Mesodermal cell (in vitro differentiated cells): ENCODE measurements at regions not wholly inside any gene's neighbourhood (a gene's known extent, or its start where the extent isn't known, plus 50 kb on each side); places are given as distances from the start of the nearest gene placed in this dataset.
A peak's percentile ranks its signal among the peaks of the same experiment; 100 is the strongest.

ENCODE experiments used
- H3K27ac ChIP-seq: 2 replicates; pipeline ENCODE4 v1.7.0; 2013; ENCODE audit warnings: mild to moderate bottlenecking, low read depth, low read length, moderate library complexity; ENCODE audit not compliant: severe bottlenecking
- H3K36me3 ChIP-seq: 2 replicates; pipeline ENCODE4 v1.7.1; 2013; ENCODE audit warnings: mild to moderate bottlenecking, low read length, moderate library complexity; ENCODE audit not compliant: control insufficient read depth, insufficient read depth
- H3K4me1 ChIP-seq: one replicate; pipeline ENCODE4 v1.7.1; 2013; ENCODE audit warnings: mild to moderate bottlenecking, low read length; ENCODE audit not compliant: insufficient read depth, control insufficient read depth, poor library complexity, severe bottlenecking
- H3K4me3 ChIP-seq: 2 replicates; pipeline ENCODE4 v1.7.0; 2013; ENCODE audit warnings: low read length, control low read depth, mild to moderate bottlenecking; ENCODE audit not compliant: insufficient read depth, poor library complexity, severe bottlenecking; ENCODE audit errors: extremely low read depth
- H3K9me3 ChIP-seq: 2 replicates; pipeline ENCODE4 v1.7.1; 2013; ENCODE audit warnings: mild to moderate bottlenecking, low read length, moderate library complexity; ENCODE audit not compliant: control insufficient read depth
- WGBS, 2 experiments: methylation state at CpG; one replicate each; pipeline ENCODE4 v1.1.5; 2013; ENCODE audit warnings: missing lambda C conversion rate in 2 of 2; ENCODE audit not compliant: insufficient coverage in 2 of 2; 5-methylcytosine and 5-hydroxymethylcytosine counted together

DNA sequence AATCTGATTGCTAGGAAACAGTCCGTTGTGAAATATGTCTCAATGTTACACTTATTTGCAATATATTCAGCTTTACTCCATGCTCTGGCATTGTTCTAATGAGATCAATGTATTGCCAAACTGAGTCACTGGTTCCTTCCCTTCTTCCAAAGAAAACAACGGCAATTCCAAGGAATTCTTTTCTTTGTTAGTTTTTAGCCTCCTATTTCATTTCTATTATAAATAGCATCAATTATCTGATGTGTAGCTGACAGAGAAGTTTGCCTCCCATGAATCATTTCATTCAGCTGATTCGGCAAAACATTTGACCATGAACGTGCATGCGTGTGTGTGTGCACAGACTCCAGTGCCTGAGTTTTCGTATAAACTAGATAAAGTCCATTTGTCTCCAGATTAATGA lies 346.8 kb downstream of the ETS1 start:
- Histone ChIP-seq H3K27ac (no peak overlapping the region), H3K9me3 (no peaks in the 10 kb centered on the region), H3K4me3 (no peak overlapping the region), H3K4me1 (peaks cover 7% of the 10 kb centered on the region), H3K36me3 (no peaks in the 10 kb centered on the region)
- WGBS, 2 experiments, result 86 to 93% methylated on average over 3 to 4 of the region's 6 CpGs

DNA sequence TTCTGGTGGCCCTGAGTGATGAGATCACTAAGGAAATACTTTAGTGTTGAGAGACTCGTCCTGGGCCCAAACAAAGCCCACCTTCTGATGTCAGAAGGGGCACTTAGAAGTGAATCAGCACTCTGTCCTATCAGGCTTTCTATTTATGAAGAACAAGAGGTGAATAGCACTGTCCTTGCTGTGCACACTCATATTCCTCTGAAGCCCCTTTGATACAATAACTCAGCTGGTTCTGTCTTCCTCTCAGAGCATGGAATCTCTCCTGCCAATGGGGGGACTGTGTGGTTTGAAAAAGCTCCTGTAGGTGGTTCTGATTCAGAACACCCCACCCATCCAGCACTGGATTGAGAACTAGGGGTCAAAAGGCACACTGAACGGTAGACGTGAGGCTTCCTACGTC lies 348.1 kb downstream of the ETS1 start:
- H3K4me3 ChIP-seq, result no peak overlapping the region
- no peak overlapping the region for H3K27ac ChIP-seq
- 60 to 63% methylated on average over 1 of the region's 4 CpGs for WGBS, 2 experiments
- no peaks in the 10 kb centered on the region for H3K36me3 ChIP-seq
- H3K4me1 ChIP-seq, result peaks cover 7% of the 10 kb centered on the region
- no peaks in the 10 kb centered on the region for H3K9me3 ChIP-seq

DNA sequence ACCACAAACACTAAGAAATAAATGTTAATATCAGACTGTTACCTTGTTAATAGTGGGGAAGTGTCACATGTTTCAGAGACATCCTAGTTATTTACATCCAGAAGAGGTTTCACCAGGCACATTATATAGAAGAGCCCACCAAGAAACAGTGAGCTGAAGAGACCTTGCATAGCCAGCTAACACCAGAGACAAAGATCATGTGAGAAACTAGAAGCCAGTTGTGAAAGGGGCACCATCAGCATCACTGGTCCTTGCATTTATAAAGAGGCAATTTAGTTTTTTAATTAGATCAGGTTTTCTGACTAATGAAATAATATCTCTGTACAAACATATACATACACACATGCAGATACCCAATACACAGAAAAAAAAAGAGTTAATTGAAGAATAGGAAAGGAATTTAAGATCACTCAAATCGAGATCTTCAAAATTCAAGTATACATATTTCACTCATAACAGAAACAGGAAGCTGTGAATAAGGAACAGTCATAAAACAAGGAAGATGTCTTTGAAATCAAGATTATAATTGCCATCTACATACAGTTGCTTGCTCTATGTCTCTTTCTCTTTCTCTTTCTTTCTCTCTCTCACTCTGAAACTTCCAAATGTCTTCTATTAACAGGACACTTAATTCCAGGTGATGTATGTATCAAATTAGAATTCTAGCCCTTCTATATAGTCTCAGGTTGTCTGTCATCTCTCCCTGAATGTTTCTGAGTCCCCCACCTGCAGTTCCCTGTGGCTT lies 348.7 kb downstream of the ETS1 start:
- H3K27ac ChIP-seq, result no peak overlapping the region
- no peaks in the 10 kb centered on the region for H3K36me3 ChIP-seq
- H3K4me3 ChIP-seq, result no peak overlapping the region
- peaks cover 7% of the 10 kb centered on the region for H3K4me1 ChIP-seq
- H3K9me3 ChIP-seq, result no peaks in the 10 kb centered on the region
- no CpG with 5 or more reads among the region's 1 CpG for WGBS, 2 experiments

DNA sequence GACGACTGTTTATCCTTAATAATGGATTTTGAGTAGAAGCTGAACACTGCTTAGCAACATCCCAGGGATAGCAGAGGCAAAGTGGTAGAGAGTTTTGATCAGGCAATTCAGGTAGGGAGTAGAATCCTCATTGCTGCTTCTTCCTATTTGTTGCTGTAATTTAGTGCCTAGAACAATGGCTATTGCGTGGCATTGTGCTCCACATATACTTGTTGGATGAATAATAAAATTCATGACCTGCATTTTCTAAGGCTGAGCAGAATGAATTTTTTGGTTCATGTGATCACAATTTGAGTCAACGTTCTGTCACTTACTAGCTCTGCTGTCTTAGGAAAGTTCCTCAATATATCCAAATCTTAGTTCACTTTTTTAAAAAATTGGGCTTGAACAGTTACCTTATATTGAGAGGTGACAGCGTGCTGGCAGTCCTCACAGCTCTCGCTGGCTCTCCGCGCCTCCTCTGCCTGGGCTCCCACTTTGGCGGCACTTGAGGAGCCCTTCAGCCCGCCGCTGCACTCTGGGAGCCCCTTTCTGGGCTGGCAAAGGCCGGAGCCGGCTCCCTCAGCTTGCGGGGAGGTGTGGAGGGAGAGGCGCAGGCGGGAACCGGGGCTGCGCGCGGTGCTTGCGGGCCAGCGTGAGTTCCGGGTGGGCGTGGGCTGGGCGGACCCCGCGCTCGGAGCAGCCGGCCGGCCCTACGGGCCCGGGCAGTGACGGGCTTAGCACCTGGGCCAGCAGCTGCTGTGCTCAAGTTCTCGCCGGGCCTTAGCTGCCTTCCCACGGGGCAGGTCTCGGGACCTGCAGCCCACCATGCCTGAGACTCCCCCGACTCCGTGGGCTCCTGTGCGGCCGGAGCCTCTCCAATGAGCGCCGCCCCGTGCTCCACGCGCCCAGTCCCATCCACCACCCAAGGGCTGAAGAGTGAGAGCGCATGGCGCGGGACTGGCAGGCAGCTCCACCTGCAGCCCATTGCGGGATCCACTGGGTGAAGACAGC lies 350.6 kb downstream of the ETS1 start:
- H3K27ac ChIP-seq, result peak overlapping the region; percentile 57
- 92 to 96% methylated on average over 39 to 45 of the region's 49 CpGs for WGBS, 2 experiments
- no peak overlapping the region for H3K4me3 ChIP-seq

DNA sequence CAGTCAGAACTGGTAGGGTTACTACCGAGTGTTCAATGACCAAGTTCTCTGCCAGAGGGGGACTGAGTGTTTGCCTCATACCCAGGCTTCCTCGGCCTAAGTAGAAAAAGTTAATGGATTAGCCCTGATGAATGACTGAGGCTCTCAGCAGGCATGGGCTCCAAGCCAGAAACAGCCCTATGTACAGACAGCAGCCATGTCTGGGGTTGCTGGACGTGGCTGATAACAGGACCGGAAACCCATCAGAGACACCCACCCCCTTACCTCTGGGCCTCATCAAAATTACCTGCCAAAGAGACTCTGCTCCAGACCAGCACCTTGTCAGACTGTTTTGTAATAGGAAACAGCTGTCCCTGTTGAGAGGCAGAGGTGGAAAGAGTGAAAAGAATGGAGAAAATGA lies 351.4 kb downstream of the ETS1 start:
- H3K27ac ChIP-seq, result peak overlapping the region; percentile 57

More for the DNA sequence above, 350.6 kb downstream of the ETS1 start:
- Histone ChIP-seq H3K36me3 (no peaks in the 10 kb centered on the region), H3K4me1 (peaks cover 7% of the 10 kb centered on the region), H3K9me3 (no peaks in the 10 kb centered on the region)

DNA sequence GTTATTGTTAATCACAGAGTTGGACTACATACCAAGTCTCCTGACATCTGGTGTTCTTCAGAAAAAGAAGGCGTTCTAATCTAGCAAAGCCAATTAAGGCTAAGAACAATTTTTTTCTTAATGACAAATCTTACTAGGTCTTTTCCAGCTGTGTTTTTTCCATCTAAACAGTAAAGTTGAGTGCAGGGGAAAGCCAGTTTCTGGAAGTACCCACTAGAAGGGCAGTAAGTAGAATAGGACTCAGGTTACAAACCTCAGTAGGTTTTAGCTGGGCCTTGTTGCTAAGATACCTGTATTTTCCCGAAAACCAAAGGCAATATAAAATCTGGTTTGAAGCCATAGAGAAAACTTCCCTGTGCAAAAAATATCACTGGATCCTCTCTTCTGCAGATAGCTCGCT lies 351.9 kb downstream of the ETS1 start:
- Histone ChIP-seq H3K4me3 (no peak overlapping the region), H3K4me1 (peaks cover 7% of the 10 kb centered on the region), H3K36me3 (no peaks in the 10 kb centered on the region), H3K9me3 (no peaks in the 10 kb centered on the region), H3K27ac (peak overlapping the region; percentile 57)
- WGBS, 2 experiments, result 80% methylated on average over 1 of the region's 3 CpGs; no CpG with 5 or more reads in 1 of the 2 experiments

More for the DNA sequence above, 351.4 kb downstream of the ETS1 start:
- no peaks in the 10 kb centered on the region for H3K36me3 ChIP-seq
- H3K9me3 ChIP-seq, result no peaks in the 10 kb centered on the region
- peaks cover 7% of the 10 kb centered on the region for H3K4me1 ChIP-seq
- WGBS, 2 experiments, result 66% methylated on average over 3 of the region's 4 CpGs
- H3K4me3 ChIP-seq, result no peak overlapping the region

DNA sequence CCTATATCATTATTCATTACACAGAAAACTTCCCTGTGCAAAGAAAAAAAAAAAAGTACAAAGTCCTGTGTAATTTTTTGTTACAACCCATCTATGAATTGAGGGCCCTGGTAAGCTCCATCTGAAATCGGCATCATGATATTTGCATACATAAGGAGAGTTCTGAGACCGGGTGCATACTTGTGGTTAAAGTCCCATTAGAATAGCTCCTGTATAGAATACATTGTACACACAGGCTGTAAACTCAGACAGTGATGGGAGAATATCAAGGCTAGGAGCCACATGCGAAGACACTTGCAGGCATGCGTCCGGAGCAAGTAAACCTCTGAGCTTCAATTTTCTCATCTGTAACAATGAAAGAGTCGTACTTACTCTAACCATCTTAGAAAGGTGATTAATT lies 353.2 kb downstream of the ETS1 start:
- WGBS, 2 experiments, result 82 to 90% methylated on average over 2 to 3 of the region's 6 CpGs

DNA sequence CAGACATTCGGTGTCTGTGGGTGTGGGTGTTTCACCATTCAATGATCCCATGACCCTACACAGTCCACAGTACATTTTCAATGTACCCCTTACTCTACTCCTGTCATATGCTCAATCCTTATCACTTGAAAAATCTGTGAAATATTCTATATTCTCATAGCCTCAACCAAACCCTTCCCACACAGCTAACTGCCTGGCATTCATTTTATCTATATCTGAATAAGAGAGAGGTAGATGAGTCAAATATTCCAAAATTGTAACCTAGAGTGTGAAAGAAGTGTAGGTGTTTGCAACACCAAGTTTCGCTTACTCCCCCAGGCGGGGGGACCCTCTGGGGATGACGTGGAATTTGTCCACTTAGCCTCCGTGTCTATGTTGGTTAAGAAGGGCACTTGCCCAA lies 354.8 kb downstream of the ETS1 start:
- H3K9me3 ChIP-seq, result no peaks in the 10 kb centered on the region
- no peak overlapping the region for H3K4me3 ChIP-seq
- H3K27ac ChIP-seq, result no peak overlapping the region
- no peaks in the 10 kb centered on the region for H3K4me1 ChIP-seq
- 90 to 100% methylated on average over 2 to 4 of the region's 5 CpGs for WGBS, 2 experiments
- no peaks in the 10 kb centered on the region for H3K36me3 ChIP-seq

More for the DNA sequence above, 353.2 kb downstream of the ETS1 start:
- Histone ChIP-seq H3K4me3 (no peak overlapping the region), H3K27ac (no peak overlapping the region), H3K36me3 (no peaks in the 10 kb centered on the region), H3K9me3 (no peaks in the 10 kb centered on the region), H3K4me1 (peaks cover 1% of the 10 kb centered on the region)

DNA sequence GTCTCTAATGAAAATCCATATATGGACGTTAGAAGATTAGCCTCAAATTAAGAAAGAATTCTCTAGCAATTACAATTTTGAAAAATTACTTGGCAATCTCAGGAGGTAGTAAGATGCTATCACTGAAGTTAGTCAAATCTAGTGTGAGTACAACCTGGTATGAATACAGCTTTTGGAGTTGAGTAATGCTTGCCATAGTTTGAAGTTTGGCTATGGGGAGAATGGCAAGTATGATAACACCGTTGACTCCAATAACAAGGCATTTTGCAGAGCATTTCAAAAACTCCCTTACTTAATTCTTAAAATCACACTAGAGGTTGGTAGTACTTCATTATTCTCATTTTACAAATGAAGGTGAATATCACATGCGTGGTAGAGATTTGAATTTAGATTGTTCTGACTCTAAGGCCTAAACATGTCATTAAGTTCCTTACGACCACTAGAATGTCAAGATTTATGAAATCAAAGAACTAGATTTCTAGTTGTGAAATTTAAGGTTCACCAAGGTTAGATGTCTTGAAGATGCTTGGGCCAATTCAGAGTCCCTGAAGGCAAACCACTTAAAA lies 355.4 kb downstream of the ETS1 start:
- H3K4me3 ChIP-seq, result no peak overlapping the region
- no peaks in the 10 kb centered on the region for H3K4me1 ChIP-seq
- no peaks in the 10 kb centered on the region for H3K36me3 ChIP-seq
- H3K27ac ChIP-seq, result no peak overlapping the region
- WGBS, 2 experiments, result 100% methylated on average over 1 of the region's 4 CpGs
- no peaks in the 10 kb centered on the region for H3K9me3 ChIP-seq

DNA sequence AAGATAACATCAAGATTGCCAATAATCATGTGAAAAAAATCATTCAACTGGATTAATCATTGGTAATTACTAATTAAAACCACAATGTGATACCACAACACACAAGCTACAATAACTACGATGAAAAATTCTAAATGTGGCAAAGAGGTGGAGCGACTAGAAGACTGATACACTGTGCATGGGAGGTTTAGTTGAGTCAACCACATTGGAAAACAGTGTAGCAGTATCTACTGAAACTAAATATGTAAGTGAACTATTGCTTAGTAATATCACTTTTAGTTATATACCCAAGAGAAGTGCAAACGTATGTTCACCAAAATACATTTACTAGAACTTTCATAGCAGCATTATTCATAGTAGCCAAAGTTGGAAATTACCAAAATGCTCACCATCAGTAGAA lies 359.9 kb downstream of the ETS1 start:
- no peaks in the 10 kb centered on the region for H3K36me3 ChIP-seq
- no CpG with 5 or more reads among the region's 3 CpGs for WGBS, 2 experiments
- H3K27ac ChIP-seq, result no peak overlapping the region
- peaks cover 3% of the 10 kb centered on the region for H3K9me3 ChIP-seq
- peaks cover 4% of the 10 kb centered on the region for H3K4me1 ChIP-seq
- no peak overlapping the region for H3K4me3 ChIP-seq
